HPDE6-E6E7 (cell line): ENCODE measurements at regions not wholly inside any gene's neighbourhood (a gene's known extent, or its start where the extent isn't known, plus 50 kb on each side); places are given as distances from the start of the nearest gene placed in this dataset.
"Not testable (repeated sequence)": the region's sequence is repeated elsewhere in the genome, so short reads cannot be mapped to it uniquely, and the experiment has no call there.

Experiments
- DNase-seq: peaks from one replicate; pipeline ENCODE4 v3.0.0; 2011; ENCODE audit warnings: missing footprints; ENCODE audit errors: extremely low spot score

- DNase-seq, result no peak
These were observed 489.0 kb downstream of the USP25 start for GRCh38 chr21:16218682-16219343.

- not testable (repeated sequence) for DNase-seq
These were observed 495.0 kb downstream of the USP25 start for GRCh38 chr21:16224756-16225155.

GRCh38 chr21:16239659-16240265 is 510.0 kb downstream of the USP25 start:
- DNase-seq, result no peak

- no peak for DNase-seq
These were observed 511.2 kb downstream of the USP25 start for GRCh38 chr21:16241016-16241415.

- no peak for DNase-seq
These were observed 511.7 kb downstream of the USP25 start for GRCh38 chr21:16241479-16241963.

GRCh38 chr21:16243396-16243795 is 513.6 kb downstream of the USP25 start:
- DNase-seq, result no peak

GRCh38 chr21:16248705-16249104 is 518.9 kb downstream of the USP25 start:
- DNase-seq, result no peak

GRCh38 chr21:16250273-16250672 is 520.5 kb downstream of the USP25 start:
- no peak for DNase-seq

- DNase-seq, result no peak
These were observed 529.2 kb downstream of the USP25 start for GRCh38 chr21:16258844-16259611.

GRCh38 chr21:16262091-16262490 is 532.3 kb downstream of the USP25 start:
- no peak for DNase-seq

GRCh38 chr21:16264319-16264718 is 534.5 kb downstream of the USP25 start:
- no peak for DNase-seq

GRCh38 chr21:16269476-16269875 is 539.7 kb downstream of the USP25 start:
- no peak for DNase-seq

GRCh38 chr21:16279731-16280581 is 550.2 kb downstream of the USP25 start:
- no peak for DNase-seq

GRCh38 chr21:16280686-16281091 is 550.9 kb downstream of the USP25 start:
- no peak for DNase-seq

GRCh38 chr21:16283516-16283915 is 553.7 kb downstream of the USP25 start:
- no peak for DNase-seq

- no peak for DNase-seq
These were observed 555.9 kb downstream of the USP25 start for GRCh38 chr21:16285605-16286126.

GRCh38 chr21:16287046-16287445 is 557.3 kb downstream of the USP25 start:
- DNase-seq, result no peak

GRCh38 chr21:16291296-16291695 is 561.5 kb downstream of the USP25 start:
- DNase-seq, result no peak

- DNase-seq, result no peak
These were observed 564.3 kb downstream of the USP25 start for GRCh38 chr21:16294128-16294527.

- no peak for DNase-seq
These were observed 573.1 kb downstream of the USP25 start for GRCh38 chr21:16302851-16303282.
